ENCODE measurements at regions not wholly inside any gene's neighbourhood (a gene's known extent, or its start where the extent isn't known, plus 50 kb on each side); places are given as distances from the start of the nearest gene placed in this dataset.
"Not testable (repeated sequence)": the region's sequence is repeated elsewhere in the genome, so short reads cannot be mapped to it uniquely, and the experiment has no call there.

DNA sequence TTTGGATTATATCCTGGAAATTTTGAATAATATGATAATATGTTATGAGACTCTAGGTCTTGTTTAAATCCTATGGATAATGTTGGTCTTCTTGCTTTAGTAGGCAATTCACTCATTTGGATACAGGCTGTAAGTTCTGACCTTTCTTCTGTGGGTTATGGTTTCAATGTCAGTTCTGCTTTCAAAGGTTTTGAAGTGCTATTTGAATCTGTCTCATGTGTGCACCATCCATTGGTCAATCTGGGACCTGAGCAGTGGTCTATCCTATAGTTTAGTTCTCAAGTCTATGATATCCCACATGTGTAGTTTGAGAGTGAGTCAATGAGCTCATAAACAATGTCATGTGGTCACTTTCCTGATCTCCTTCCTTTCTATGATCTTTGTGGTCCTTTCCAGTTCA lies 94.4 kb downstream of the RMI1 start:
- H3K36me3 Mint-ChIP-seq (ENCODE audit: low read depth): no peaks in the 10 kb centered on the region
- Histone ChIP-seq H3K4me1 (ENCODE audit: control insufficient read depth, insufficient read depth, low read length) (no peaks in the 10 kb centered on the region), H3K36me3 (ENCODE audit: control insufficient read depth, insufficient read depth, low read length) (no peaks in the 10 kb centered on the region)

DNA sequence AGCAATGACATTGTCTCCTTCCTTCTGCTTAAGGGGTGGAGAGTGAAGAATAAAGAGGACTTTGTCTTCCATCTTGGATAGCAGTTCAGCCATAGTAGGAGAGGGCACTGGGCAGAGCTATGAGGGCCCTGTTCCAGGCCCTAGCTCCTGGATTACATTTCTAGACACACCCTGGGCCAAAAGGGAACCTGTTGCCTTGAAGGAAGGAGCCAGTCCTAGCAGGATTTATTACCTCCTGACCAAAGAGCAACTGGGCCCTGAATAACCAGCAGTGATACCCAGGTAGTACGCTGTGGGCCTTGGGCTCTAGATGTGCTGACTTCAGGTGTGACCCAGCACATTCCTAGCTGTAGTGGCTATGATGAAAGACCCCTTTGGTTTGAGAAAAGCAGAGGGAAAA lies 95.8 kb downstream of the RMI1 start:
- TF ChIP-seq, protein P1, sequence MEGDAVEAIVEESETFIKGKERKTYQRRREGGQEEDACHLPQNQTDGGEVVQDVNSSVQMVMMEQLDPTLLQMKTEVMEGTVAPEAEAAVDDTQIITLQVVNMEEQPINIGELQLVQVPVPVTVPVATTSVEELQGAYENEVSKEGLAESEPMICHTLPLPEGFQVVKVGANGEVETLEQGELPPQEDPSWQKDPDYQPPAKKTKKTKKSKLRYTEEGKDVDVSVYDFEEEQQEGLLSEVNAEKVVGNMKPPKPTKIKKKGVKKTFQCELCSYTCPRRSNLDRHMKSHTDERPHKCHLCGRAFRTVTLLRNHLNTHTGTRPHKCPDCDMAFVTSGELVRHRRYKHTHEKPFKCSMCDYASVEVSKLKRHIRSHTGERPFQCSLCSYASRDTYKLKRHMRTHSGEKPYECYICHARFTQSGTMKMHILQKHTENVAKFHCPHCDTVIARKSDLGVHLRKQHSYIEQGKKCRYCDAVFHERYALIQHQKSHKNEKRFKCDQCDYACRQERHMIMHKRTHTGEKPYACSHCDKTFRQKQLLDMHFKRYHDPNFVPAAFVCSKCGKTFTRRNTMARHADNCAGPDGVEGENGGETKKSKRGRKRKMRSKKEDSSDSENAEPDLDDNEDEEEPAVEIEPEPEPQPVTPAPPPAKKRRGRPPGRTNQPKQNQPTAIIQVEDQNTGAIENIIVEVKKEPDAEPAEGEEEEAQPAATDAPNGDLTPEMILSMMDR (conservative IDR thresholded peaks at IDR 0.05): no peak

More for the DNA sequence above, 94.4 kb downstream of the RMI1 start:
- Histone ChIP-seq H3K9ac (ENCODE audit: extremely low read depth, low read length, poor library complexity, severe bottlenecking) (no peak overlapping the region), H3K27me3 (ENCODE audit: control insufficient read depth, insufficient read depth, low read length, poor library complexity, severe bottlenecking) (no peaks in the 10 kb centered on the region), H3K27ac (ENCODE audit: low read depth, low read length) (no peak overlapping the region), H3K4me3 (ENCODE audit: low read length) (no peak overlapping the region), H3K9me3 (ENCODE audit: control insufficient read depth, low read length) (no peaks in the 10 kb centered on the region)
- no peaks in the 10 kb centered on the region for H3K4me1 Mint-ChIP-seq
- no peak overlapping the region for H3K4me3 Mint-ChIP-seq
- no peaks in the 10 kb centered on the region for H3K27me3 Mint-ChIP-seq (ENCODE audit: insufficient read depth)
- TF ChIP-seq, protein P1 (conservative IDR thresholded peaks at IDR 0.05): no peak
- no peaks in the 10 kb centered on the region for H3K9me3 Mint-ChIP-seq
- H3K27ac Mint-ChIP-seq: no peak overlapping the region
- no peak for DNase-seq

DNA sequence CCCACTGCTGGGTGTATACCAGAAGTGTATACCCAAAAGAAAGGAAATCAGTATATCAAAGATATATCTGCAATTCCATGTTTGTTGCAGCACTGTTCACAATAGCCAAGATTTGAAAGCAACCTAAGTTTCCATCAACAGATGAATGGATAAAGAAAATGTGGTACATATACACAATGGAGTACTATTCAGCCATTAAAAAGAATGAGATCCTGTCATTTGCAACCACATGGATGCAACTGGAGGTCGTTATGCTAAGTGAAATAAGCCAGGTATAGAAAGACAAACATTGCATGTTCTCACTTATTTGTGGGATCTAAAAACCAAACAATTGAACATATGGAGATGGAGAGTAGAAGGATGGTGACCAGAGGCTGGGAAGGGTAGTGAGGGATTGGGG lies 97.2 kb downstream of the RMI1 start:
- not testable (repeated sequence) for H3K4me3 ChIP-seq (ENCODE audit: low read length); H3K9me3 ChIP-seq (ENCODE audit: control insufficient read depth, low read length); H3K36me3 ChIP-seq (ENCODE audit: control insufficient read depth, insufficient read depth, low read length); H3K27me3 ChIP-seq (ENCODE audit: control insufficient read depth, insufficient read depth, low read length, poor library complexity, severe bottlenecking); H3K9me3 Mint-ChIP-seq; H3K27me3 Mint-ChIP-seq (ENCODE audit: insufficient read depth); H3K4me3 Mint-ChIP-seq; H3K36me3 Mint-ChIP-seq (ENCODE audit: low read depth); H3K4me1 Mint-ChIP-seq; H3K27ac ChIP-seq (ENCODE audit: low read depth, low read length); DNase-seq; H3K9ac ChIP-seq (ENCODE audit: extremely low read depth, low read length, poor library complexity, severe bottlenecking); H3K4me1 ChIP-seq (ENCODE audit: control insufficient read depth, insufficient read depth, low read length); H3K27ac Mint-ChIP-seq
- WGBS, 2 experiments (ENCODE audit: insufficient coverage in 1 of 2, insufficient read length in 1 of 2): 71 to 78% methylated on average over 1 of the region's 1 CpG

More for the DNA sequence above, 95.8 kb downstream of the RMI1 start:
- Mint-ChIP-seq H3K27me3 (ENCODE audit: insufficient read depth) (no peaks in the 10 kb centered on the region), H3K4me3 (no peak overlapping the region), H3K27ac (no peak overlapping the region), H3K9me3 (no peaks in the 10 kb centered on the region), H3K4me1 (no peaks in the 10 kb centered on the region), H3K36me3 (ENCODE audit: low read depth) (no peaks in the 10 kb centered on the region)
- WGBS, 2 experiments (ENCODE audit: insufficient coverage in 1 of 2, insufficient read length in 1 of 2): 85 to 100% methylated on average over 1 of the region's 1 CpG
- no peak overlapping the region for H3K9ac ChIP-seq (ENCODE audit: extremely low read depth, low read length, poor library complexity, severe bottlenecking)
- H3K4me3 ChIP-seq (ENCODE audit: low read length): no peak overlapping the region
- no peak for DNase-seq
- H3K27me3 ChIP-seq (ENCODE audit: control insufficient read depth, insufficient read depth, low read length, poor library complexity, severe bottlenecking): no peaks in the 10 kb centered on the region
- no peak overlapping the region for H3K27ac ChIP-seq (ENCODE audit: low read depth, low read length)
- no peaks in the 10 kb centered on the region for H3K9me3 ChIP-seq (ENCODE audit: control insufficient read depth, low read length)
- no peaks in the 10 kb centered on the region for H3K36me3 ChIP-seq (ENCODE audit: control insufficient read depth, insufficient read depth, low read length)
- no peaks in the 10 kb centered on the region for H3K4me1 ChIP-seq (ENCODE audit: control insufficient read depth, insufficient read depth, low read length)

DNA sequence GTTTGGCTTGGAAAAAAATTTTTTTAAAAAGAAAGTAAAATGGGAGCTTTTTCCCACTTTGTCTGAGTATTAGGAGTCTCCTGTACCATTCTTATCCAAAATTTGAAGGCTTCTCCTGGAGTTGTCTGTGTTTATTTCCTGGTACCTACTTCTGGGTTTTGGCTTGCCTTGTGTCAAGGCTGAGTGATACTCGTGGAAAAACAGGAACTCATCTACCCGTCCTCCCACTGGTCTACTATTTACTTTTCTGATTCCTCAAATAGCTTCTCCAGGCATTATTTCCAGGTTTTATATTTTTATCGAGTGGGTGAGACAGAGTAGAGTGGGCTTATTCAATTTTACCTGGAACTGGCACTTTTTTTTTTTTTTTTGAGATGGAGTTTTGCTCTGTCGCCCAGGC lies 99.4 kb downstream of the RMI1 start:
- TF ChIP-seq, protein P1 (conservative IDR thresholded peaks at IDR 0.05): no peak
- Histone ChIP-seq H3K4me3 (ENCODE audit: low read length) (no peak overlapping the region), H3K9ac (ENCODE audit: extremely low read depth, low read length, poor library complexity, severe bottlenecking) (no peak overlapping the region), H3K27ac (ENCODE audit: low read depth, low read length) (no peak overlapping the region), H3K36me3 (ENCODE audit: control insufficient read depth, insufficient read depth, low read length) (no peaks in the 10 kb centered on the region), H3K4me1 (ENCODE audit: control insufficient read depth, insufficient read depth, low read length) (no peaks in the 10 kb centered on the region), H3K27me3 (ENCODE audit: control insufficient read depth, insufficient read depth, low read length, poor library complexity, severe bottlenecking) (no peaks in the 10 kb centered on the region), H3K9me3 (ENCODE audit: control insufficient read depth, low read length) (no peaks in the 10 kb centered on the region)
- Mint-ChIP-seq H3K36me3 (ENCODE audit: low read depth) (no peaks in the 10 kb centered on the region), H3K27me3 (ENCODE audit: insufficient read depth) (no peaks in the 10 kb centered on the region), H3K27ac (no peak overlapping the region), H3K4me3 (no peak overlapping the region), H3K9me3 (no peaks in the 10 kb centered on the region), H3K4me1 (no peaks in the 10 kb centered on the region)
- 67 to 93% methylated on average over 1 to 2 of the region's 4 CpGs for WGBS, 2 experiments (ENCODE audit: insufficient coverage in 1 of 2, insufficient read length in 1 of 2)
- no peak for DNase-seq

Measured in endodermal cell (in vitro differentiated cells).